Spleen (tissue), 11 donors: ENCODE measurements at regions not wholly inside any gene's neighbourhood (a gene's known extent, or its start where the extent isn't known, plus 50 kb on each side); places are given as distances from the start of the nearest gene placed in this dataset.

ENCODE experiments used
- DNase-seq: peaks from one replicate; pipeline ENCODE4 v3.0.0-alpha.2; 2020
- H3K27ac ChIP-seq, 8 donors: fragments of 200-600 bp; sonication (generic) in 7 of 8; 1 replicate in 4 of 8; 2 replicates in 4 of 8; pipeline versions ENCODE4 v1.5.0 to v1.8.0; 2016 to 2021; ENCODE audit warnings: inconsistent platforms in 4 of 8, mild to moderate bottlenecking in 4 of 8, moderate library complexity in 1 of 8
- H3K27me3 ChIP-seq, 7 donors: fragments of 200-600 bp; sonication (generic) in 6 of 7; replicated peaks in 1 of 7; 1 replicate in 4 of 7; 2 replicates in 3 of 7; pipeline versions ENCODE4 v1.5.0 to v1.8.0; 2016 to 2021; ENCODE audit warnings: inconsistent platforms in 3 of 7, mild to moderate bottlenecking in 1 of 7
- H3K36me3 ChIP-seq, 6 donors: fragments of 200-600 bp; sonication (generic) in 5 of 6; 1 replicate in 4 of 6; 2 replicates in 2 of 6; pipeline versions ENCODE4 v1.5.0 to v1.8.0; 2016 to 2021; ENCODE audit warnings: inconsistent platforms in 2 of 6
- H3K4me1 ChIP-seq, 6 donors: fragments of 200-600 bp; sonication (generic) in 5 of 6; 1 replicate in 3 of 6; 2 replicates in 3 of 6; pipeline versions ENCODE4 v1.5.0 to v1.8.0; 2016 to 2021; ENCODE audit warnings: inconsistent platforms in 3 of 6
- H3K4me3 ChIP-seq, 8 donors: fragments of 200-600 bp; sonication (generic) in 7 of 8; 1 replicate in 4 of 8; 2 replicates in 4 of 8; pipeline versions ENCODE4 v1.5.0 to v1.8.0; 2016 to 2021; ENCODE audit warnings: inconsistent platforms in 4 of 8, mild to moderate bottlenecking in 4 of 8, moderate library complexity in 2 of 8
- H3K9me3 ChIP-seq, 8 donors: fragments of 200-600 bp; sonication (generic) in 7 of 8; 1 replicate in 4 of 8; 2 replicates in 4 of 8; pipeline versions ENCODE4 v1.5.0 to v1.8.0; 2016 to 2021; ENCODE audit warnings: inconsistent platforms in 4 of 8
- CTCF ChIP-seq, 11 experiments: fragments of 200-600 bp in 7 of 11; fragments of 450-650 bp in 4 of 11; sonication (generic) in 4 of 11; IDR thresholded peaks in 8 of 11; conservative IDR thresholded peaks in 3 of 11; 1 replicate in 7 of 11; 2 replicates in 4 of 11; pipeline versions ENCODE4 v1.4.0 to v1.8.0; 2016 to 2021; ENCODE audit warnings: antibody characterized with exemption in 11 of 11, inconsistent platforms in 4 of 11, mild to moderate bottlenecking in 1 of 11
- POLR2A ChIP-seq, 3 donors: fragments of 450-650 bp; IDR thresholded peaks; one replicate each; pipeline ENCODE4 v1.5.1; 2017; ENCODE audit warnings: antibody characterized with exemption in 3 of 3, mild to moderate bottlenecking in 1 of 3
- POLR2AphosphoS5 ChIP-seq, 3 donors: sonication (generic); formaldehyde crosslinking; IDR thresholded peaks; one replicate each; pipeline ENCODE4 v1.5.1; 2017; ENCODE audit warnings: antibody characterized with exemption in 3 of 3
- WGBS, 5 donors: extraction: QIAGEN DNeasy Blood & Tissue Kit in 3 of 5; methylation state at CpG; one replicate each; pipeline versions ENCODE4 v1.1.5 to v1.1.7; 2013 to 2018; 5-methylcytosine and 5-hydroxymethylcytosine counted together
- intact Hi-C: fragments of 100-400 bp; cut with DNase I; formaldehyde crosslinking; loops from one replicate; pipeline ENCODE4 v1.15.0; 2023; ENCODE audit warnings: low total_unique reads
- small RNA-seq, 4 donors: library from RNA; depleted of rRNA; stranded (forward); fragments of <200 nt; gene quantifications; one replicate each; pipeline ENCODE3, GENCODE V24; 2016
- donor health status: healthy with polysubstance abuse.
- donor health status: DM: no; HTN: no; CAD: no; lungs with moderate emphysema.
- donor health status: DM: no; HTN: no; CAD: no.
- donor health status: Bipolar disorder and iron deficiency.
- donor health status: healthy.
- donor health status: DM: no; HTN: no; CAD: no.
- donor health status: DM: yes; HTN: yes; CAD: no.

DNA sequence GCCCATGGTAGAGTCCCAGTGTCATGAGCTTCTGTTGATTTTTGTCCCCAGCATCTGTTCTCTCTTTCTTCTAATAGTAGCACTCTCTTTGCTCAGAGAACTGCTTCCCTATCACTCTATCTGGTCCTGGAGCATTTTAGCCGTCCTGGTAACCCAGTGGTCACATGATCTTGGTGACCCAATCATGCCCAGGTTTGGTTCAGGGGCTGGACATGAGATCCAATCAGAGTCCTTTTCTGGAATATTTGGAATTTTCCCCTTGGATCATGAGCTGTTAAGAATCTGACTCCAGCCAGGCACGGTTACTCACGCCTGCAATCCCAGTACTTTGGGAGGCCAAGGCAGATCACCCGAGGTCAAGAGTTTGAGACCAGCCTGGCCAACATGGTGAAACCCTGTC is 197.0 kb downstream of the RAB11FIP4 start:
- no peak for DNase-seq
- Histone ChIP-seq H3K4me3 (no peak overlapping the region), H3K36me3 (no peaks in the 10 kb centered on the region), H3K4me1 (peaks cover 0 to 4% (median 0%) of the 10 kb centered on the region in 6 donors), H3K9me3 (no peaks in the 10 kb centered on the region), H3K27ac (no peak overlapping the region), H3K27me3 (no peaks in the 10 kb centered on the region)
- TF ChIP-seq POLR2AphosphoS5 (IDR thresholded peaks at IDR 0.05) (no peak), POLR2A (IDR thresholded peaks at IDR 0.05) (no peak), CTCF (IDR thresholded peaks at IDR 0.05 in 8 of 11, conservative IDR thresholded peaks at IDR 0.05 in 3 of 11) (no peak)
- 89 to 95% (median 92%) methylated on average over 4 of the region's 4 CpGs for WGBS, 5 donors
- intact Hi-C loops, result no loop called here

DNA sequence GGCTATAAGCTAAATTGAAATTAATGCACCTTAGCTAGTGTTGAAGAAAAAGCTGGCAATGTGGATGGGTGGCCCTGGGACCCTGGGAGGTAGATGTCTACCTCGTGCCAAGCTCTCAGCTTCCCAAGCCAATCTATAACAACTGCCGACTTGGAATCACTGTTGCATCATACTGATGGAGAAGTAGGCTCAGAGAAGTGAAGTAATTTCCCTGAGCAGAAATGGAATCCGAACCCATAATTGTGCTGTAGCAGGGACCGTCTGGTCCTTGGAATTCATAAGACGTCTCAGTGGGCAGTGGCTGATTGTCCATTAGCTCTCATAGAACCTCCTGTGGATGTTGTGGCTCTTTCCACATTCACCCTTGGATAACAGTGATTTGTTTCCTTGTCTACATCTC is 196.6 kb downstream of the RAB11FIP4 start:
- TF ChIP-seq POLR2A (IDR thresholded peaks at IDR 0.05), result no peak
- no peak for TF ChIP-seq POLR2AphosphoS5 (IDR thresholded peaks at IDR 0.05)
- TF ChIP-seq CTCF (IDR thresholded peaks at IDR 0.05 in 8 of 11, conservative IDR thresholded peaks at IDR 0.05 in 3 of 11), result no peak
- no peaks in the 10 kb centered on the region for H3K27me3 ChIP-seq
- no peaks in the 10 kb centered on the region for H3K36me3 ChIP-seq
- no peak overlapping the region for H3K4me3 ChIP-seq
- intact Hi-C loops, result no loop called here
- H3K27ac ChIP-seq, result no peak overlapping the region
- H3K4me1 ChIP-seq, result peaks cover 0 to 4% (median 0%) of the 10 kb centered on the region in 6 donors
- 70 to 93% (median 80%) methylated on average over 5 of the region's 5 CpGs for WGBS, 5 donors
- peak; percentile 5 for DNase-seq
- H3K9me3 ChIP-seq, result no peaks in the 10 kb centered on the region

Small RNAs in the stretch of these regions (small RNA-seq; reads per million reads assigned to genes)
- gene AC007923.3 (0 reads per million in 4 donors), gene RNU6-1134P (0 reads per million in 4 donors)
